NCI-H1417 (cell line): ENCODE measurements at regions not wholly inside any gene's neighbourhood (a gene's known extent, or its start where the extent isn't known, plus 50 kb on each side); places are given as distances from the start of the nearest gene placed in this dataset.
A peak's percentile ranks its signal among the peaks of the same experiment; 100 is the strongest.
"Not testable (repeated sequence)": the region's sequence is repeated elsewhere in the genome, so short reads cannot be mapped to it uniquely, and the experiment has no call there.

Experiments used
- DNase-seq, 3 experiments: peaks; one replicate each; lab custom pipeline; 2025; lab: John Stamatoyannopoulos, UW

DNA sequence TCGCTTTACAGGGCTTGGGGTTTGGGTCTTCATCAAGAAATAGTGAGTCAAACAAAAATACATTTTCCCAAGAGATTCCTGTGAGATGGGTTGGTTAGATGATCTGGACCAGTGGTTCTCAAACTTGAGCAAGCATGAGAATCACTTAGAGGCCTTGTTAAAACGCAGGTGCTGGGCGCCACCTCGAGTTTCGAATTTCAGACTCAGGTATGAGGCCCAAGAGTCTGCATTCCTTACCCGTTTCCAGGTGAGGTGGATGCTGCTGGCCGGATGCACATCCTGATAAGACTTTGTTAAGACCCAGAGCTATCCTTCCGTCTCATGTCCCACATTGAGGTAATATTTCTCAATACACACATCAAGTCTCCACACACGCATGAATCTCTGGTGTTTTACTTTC, 707.8 kb upstream of the SALL3 start:
- DNase-seq = no peak

DNA sequence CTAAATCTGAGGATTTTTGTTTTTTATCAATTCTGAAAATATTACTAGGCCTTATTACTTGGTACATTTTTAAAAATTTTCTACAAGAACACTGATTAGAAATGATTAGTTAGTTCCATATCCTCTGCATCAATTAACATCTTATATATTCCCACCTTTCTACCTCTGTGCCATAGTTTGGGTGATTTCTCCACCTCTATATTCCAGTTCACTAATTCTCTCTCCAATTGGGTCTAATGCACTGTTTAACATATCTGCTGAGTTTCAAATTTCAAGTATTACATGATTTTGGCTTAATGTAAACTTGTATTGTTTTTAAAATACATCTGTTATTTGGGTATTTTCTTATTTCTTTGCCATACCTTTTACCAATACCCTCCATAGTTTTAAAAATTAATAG, 705.7 kb upstream of the SALL3 start:
- DNase-seq = no peak

DNA sequence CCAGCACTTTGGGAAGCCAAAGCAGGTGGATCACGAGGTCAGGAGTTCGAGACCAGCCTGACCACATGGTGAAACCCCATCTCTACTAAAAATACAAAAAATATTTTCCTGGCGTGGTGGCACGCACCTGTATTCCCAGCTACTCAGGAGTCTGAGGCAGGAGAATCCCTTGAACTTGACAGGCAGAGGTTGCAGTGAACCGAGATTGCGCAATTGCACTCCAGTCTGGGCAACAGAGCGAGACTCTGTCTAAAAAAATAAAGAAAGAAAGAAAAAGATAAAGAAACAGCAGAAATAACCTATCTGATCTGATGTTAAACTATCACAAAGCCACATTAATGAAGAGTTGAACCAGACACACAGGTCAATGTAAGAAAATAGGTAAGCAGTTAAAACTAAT, 696.2 kb upstream of the SALL3 start:
- DNase-seq = not testable (repeated sequence)

DNA sequence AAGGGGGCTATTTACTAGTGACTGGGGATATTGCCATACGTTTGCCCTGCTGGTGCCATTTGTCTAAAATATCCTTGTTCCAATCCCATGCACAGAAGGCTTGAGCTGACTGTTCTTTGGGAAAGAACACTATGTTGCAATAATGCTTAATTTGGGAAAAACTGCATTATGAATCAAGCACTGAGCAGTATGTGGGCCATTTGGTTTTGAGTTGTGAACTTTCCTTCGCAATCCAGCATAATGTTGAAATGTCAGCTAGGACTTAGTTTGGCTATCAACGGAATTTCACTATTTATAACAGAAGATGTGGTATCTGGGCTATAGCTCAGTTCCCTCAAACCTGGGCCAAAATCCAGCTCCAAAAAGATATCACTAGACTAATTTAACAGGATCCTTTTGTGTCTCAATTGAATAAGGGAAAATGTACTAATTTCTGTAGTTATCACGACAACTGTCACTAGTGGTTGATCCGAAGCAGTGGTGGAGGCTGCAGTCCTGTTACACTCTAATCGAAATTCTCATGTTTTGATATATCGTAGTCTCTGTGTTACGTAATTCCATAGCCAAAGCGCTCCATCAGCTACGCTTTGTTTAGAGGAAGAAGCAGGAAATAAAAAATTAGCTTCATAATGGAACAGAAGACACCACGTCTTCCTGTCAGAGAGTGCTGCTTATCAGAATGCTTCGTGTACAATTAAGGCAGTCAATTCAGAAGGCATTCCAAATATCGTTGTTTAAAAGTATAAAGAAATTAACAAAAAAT, 686.8 kb upstream of the SALL3 start:
- no peak for DNase-seq

DNA sequence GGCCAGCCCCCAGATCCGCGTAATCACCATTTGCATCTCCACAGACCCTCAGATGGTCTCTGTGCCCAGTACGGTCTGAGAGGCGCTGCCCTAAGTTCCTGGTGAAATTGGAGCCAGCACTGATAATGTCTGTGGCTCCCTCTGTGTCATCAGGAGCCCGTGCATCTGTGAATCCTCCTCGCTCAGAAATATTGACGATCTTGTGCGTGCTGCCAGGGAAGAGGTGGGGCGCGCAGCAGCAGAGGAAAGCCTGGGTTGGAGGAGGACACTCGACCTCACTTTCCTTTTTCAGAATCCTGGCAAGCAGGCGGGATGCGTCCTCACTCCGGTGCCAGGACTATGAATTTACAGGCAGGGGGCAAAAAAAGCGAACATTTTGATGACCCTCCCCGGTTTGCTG, 686.1 kb upstream of the SALL3 start:
- DNase-seq = no peak

- no peak for DNase-seq
Observed at GRCh38 chr18:78293940-78294541, 685.6 kb upstream of the SALL3 start.

GRCh38 chr18:78295262-78295661, 684.4 kb upstream of the SALL3 start:
- DNase-seq = no peak

DNA sequence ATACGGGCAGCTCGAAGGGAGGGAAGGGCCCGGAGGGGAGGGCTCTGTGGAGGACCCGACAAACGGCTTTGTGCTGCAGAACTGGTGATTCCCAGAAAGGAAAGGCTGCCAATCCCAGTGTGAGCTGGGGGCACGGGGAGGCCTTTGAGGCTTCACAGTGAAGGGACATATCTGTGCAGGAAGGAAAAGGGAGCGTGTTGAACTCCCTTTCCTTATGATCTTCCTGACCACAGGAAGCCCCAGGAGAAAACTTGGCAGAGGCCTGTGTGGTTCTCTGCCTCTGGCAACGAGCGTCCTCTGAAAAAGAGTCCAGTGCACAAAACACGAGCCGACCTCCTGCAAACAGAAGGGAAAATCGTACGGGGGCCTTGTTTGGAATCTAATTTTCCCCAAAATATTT, 683.5 kb upstream of the SALL3 start:
- DNase-seq = no peak

- DNase-seq = no peak
Observed at GRCh38 chr18:78297048-78297447, 682.6 kb upstream of the SALL3 start.

DNA sequence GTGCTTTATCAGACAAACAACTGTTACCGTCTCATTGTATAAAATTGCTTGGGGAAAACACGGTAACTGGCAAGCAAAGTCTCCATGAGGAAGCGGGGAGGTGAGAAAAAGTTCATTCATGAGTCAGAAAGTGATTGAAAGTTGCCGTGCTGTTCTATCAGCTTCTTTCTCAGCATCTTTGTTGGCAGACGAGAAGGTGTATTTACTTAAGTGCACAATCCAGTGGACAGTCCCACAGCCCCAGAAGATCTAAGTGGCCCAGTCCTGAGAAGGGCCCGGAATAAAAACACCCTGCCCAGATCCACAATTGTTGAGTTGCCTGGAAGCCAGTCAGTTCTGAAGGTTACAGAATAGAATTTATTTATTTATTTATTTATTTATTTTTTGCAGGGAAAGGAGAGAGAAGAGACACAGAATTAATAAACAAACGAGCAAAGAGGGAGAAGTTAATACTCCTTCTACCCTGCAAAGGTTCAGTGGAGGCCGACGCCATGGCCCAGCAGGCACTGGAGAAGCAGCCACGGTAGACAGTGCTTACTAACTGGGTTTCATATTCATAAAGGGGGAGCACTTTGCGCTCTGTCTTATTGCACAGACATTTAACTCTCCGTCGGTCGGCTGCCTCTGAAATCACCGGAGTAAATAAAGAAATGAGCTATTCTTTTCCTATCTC, 676.0 kb upstream of the SALL3 start:
- peak in 1 of 3 experiments; percentile 82 for DNase-seq

- peak in 2 of 3 experiments; percentile 73 to 84 for DNase-seq
Observed at GRCh38 chr18:78304192-78305164, 675.1 kb upstream of the SALL3 start.

DNA sequence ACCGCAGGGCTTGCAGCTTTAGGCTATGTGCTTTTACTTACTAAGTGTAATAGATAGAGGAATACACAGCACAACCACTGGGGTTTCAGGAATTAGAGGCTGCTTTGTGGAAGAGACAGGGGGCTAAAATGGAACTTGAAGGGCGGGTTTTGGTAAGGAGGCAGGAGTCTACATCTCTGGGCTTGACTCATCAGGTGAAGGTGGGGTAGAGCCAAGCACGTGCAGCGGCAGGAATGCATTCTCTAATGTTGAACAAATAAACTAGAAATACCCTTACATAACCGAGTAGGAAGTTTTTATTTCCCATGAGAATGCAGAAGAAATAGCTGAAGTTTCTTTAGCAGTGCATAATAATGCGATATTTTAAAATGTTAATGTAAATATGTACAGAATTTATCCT, 673.8 kb upstream of the SALL3 start:
- no peak for DNase-seq

DNA sequence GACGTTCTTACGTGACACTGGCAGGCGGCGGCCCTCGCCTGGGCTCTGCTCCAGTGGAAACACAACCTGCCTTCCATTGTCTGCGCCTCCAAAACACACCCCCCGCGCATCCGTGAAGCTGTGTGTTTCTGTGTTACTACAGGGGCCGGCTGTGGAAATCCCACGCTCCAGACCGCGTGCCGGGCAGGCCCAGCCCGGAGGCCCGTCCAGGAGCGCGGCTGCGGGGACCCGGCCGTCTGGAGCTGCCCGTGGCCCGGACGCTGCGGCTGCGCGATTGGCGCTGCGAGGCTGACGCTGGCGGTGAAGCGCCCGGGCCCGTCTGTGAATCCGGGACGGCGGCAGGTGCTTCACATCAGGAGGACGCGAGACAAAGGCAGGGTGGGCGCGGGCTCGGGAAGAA, 670.3 kb upstream of the SALL3 start:
- no peak for DNase-seq

DNA sequence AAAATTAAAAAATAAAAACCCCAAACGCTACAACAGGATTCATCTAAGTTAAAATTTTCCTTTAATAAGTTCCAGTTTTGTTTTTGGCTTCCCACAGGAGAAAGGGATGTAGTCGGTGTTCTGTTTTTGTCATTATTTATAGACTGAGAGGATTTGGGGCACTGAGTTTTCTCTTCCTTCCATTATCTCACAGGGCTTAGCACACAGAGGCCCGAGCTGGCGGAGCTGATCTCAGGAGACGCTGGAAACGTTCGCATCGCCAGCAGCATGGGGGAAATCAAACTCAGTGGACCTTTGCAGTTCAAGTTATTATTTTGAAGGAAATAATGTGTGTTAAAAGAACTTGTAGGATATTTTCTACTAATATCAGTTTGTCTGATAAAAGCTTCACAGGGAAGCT, 669.7 kb upstream of the SALL3 start:
- no peak for DNase-seq

DNA sequence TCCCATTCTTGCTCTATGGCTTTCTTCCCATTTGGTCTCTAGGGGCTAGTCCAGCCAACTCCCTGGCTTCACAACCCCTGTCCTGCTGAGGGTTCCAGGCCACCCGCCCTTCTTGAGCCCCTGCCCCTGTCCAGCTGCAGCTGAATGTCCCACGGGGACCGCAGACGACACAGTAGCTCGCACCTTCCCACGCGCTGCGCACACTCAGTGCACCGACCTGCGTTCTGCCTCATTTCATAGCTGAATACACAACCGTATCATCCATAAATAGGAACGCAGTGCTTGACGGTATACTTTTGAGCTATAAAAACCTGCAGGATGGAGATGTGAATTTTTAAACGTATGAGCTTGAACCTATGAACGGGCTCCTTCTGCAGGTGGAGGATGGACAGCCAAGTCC, 660.4 kb upstream of the SALL3 start:
- DNase-seq = no peak

GRCh38 chr18:78319961-78320360, 659.7 kb upstream of the SALL3 start:
- no peak for DNase-seq

GRCh38 chr18:78321402-78321801, 658.2 kb upstream of the SALL3 start:
- DNase-seq = no peak

- no peak for DNase-seq
Observed at GRCh38 chr18:78323453-78324197, 656.0 kb upstream of the SALL3 start.

GRCh38 chr18:78327643-78328042, 652.0 kb upstream of the SALL3 start:
- DNase-seq = no peak

DNA sequence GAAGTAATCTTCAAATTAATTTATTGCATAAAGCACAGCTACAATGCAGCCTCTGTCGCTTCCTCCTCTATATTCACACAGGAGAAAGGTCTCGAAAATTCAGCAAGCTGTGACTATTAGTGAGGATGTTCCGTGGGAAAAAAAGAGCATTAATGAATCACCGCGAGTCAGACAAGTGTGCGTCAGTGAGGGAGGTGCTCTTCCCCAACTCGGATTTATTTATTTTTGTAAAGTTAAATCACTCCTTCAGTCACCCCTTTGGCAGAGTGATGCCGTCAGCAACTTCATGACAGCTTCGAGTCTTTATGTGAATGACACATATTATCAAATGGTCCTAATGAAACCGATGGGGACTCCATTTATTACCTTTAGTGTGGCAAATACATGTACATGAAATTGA, 648.9 kb upstream of the SALL3 start:
- DNase-seq = no peak

DNA sequence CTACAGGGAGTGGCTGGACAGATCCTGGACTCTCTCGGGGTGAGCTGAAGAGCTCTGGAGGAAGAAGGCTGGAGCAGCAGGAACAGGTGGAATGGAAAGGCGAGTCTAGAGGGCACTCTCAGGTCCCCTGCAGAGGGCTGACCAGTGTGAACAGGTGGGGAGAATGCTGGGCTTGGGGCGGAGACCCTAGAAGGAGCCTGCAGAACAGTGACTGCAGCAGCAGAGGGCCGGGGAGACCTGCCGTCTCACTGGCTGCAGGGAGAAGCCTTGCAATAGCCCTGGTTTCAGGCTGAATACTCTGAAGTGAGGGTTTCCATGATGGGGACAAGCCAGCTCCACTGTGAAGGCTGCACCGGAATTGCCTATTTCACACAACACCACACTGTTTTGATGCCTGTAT, 626.7 kb upstream of the SALL3 start:
- no peak for DNase-seq
